SU-DHL-6 (cell line): ENCODE measurements at regions not wholly inside any gene's neighbourhood (a gene's known extent, or its start where the extent isn't known, plus 50 kb on each side); places are given as distances from the start of the nearest gene placed in this dataset.

Experiments used
- H2AFZ ChIP-seq: fragments of 200-600 bp; sonication (generic); 2 replicates; pipeline ENCODE4 v1.6.1; 2014; ENCODE audit warnings: low read depth, mild to moderate bottlenecking, moderate library complexity, mixed read lengths, antibody characterized with exemption, low read length; ENCODE audit not compliant: severe bottlenecking
- H3F3A ChIP-seq: fragments of 200-600 bp; shearing (Covaris generic); 2 replicates; pipeline ENCODE4 v1.6.0; 2016; ENCODE audit warnings: antibody characterized with exemption, mild to moderate bottlenecking; ENCODE audit not compliant: insufficient read depth
- H3K27ac ChIP-seq: fragments of 200-600 bp; sonication (generic); 2 replicates; pipeline ENCODE4 v1.5.1; 2016; ENCODE audit warnings: low read depth, mild to moderate bottlenecking, low read length, moderate library complexity, mixed read lengths
- H3K27me3 ChIP-seq: fragments of 200-600 bp; sonication (generic), shearing (Covaris generic); 2 replicates; pipeline ENCODE4 v1.6.0; 2014; ENCODE audit warnings: mild to moderate bottlenecking, low read length
- H3K36me3 ChIP-seq: fragments of 200-600 bp; sonication (generic); 2 replicates; pipeline ENCODE4 v1.6.1; 2014; ENCODE audit warnings: mild to moderate bottlenecking, low read length, mixed read lengths
- H3K4me2 ChIP-seq: fragments of 300-600, 200-600 bp; shearing (Covaris generic), sonication (generic); 2 replicates; pipeline ENCODE4 v1.6.0; 2014; ENCODE audit warnings: low read length, low read depth, mild to moderate bottlenecking; ENCODE audit not compliant: poor library complexity, severe bottlenecking
- H3K4me3 ChIP-seq: fragments of 200-600 bp; sonication (generic); 2 replicates; pipeline ENCODE4 v1.5.1; 2014; ENCODE audit warnings: antibody characterized with exemption, low read length, mild to moderate bottlenecking, mixed read lengths; ENCODE audit not compliant: insufficient read depth, poor library complexity, severe bottlenecking
- H3K79me2 ChIP-seq: fragments of 200-600 bp; sonication (generic); 2 replicates; pipeline ENCODE4 v1.6.1; 2014; ENCODE audit warnings: mild to moderate bottlenecking, low read length, moderate library complexity; ENCODE audit not compliant: insufficient read depth
- H3K9ac ChIP-seq: fragments of 200-600 bp; sonication (generic); 2 replicates; pipeline ENCODE4 v1.7.0; 2014; ENCODE audit warnings: mild to moderate bottlenecking, low read length
- H3K9me2 ChIP-seq: fragments of 200-600 bp; sonication (generic); replicated peaks from 2 replicates; pipeline ENCODE4 v1.6.1; 2014; ENCODE audit warnings: low read length; ENCODE audit not compliant: insufficient read depth
- H3K9me3 ChIP-seq: fragments of 200-600 bp; sonication (generic); 2 replicates; pipeline ENCODE4 v1.6.1; 2014; ENCODE audit warnings: low read length, mixed read lengths; ENCODE audit not compliant: insufficient read depth
- H4K20me1 ChIP-seq: fragments of 200-600 bp; sonication (generic); 2 replicates; pipeline ENCODE4 v1.6.1; 2014; ENCODE audit warnings: low read depth, mild to moderate bottlenecking, antibody characterized with exemption, low read length, moderate library complexity, mixed read lengths
- EZH2phosphoT487 ChIP-seq: fragments of 200-600 bp; sonication (generic), shearing (Covaris generic); conservative IDR thresholded peaks from 2 replicates; pipeline ENCODE4 v1.6.1; 2018; ENCODE audit warnings: mild to moderate bottlenecking, antibody characterized with exemption, low read length, moderate library complexity, mixed read lengths
- TF ChIP-seq, protein P1 (sequence below): fragments of 200-600 bp; sonication (generic); IDR thresholded peaks from one replicate; pipeline ENCODE4 v1.5.1; 2017; ENCODE audit warnings: antibody characterized with exemption, mild to moderate bottlenecking, low read length, moderate library complexity; ENCODE audit not compliant: insufficient read depth, poor library complexity, severe bottlenecking

DNA sequence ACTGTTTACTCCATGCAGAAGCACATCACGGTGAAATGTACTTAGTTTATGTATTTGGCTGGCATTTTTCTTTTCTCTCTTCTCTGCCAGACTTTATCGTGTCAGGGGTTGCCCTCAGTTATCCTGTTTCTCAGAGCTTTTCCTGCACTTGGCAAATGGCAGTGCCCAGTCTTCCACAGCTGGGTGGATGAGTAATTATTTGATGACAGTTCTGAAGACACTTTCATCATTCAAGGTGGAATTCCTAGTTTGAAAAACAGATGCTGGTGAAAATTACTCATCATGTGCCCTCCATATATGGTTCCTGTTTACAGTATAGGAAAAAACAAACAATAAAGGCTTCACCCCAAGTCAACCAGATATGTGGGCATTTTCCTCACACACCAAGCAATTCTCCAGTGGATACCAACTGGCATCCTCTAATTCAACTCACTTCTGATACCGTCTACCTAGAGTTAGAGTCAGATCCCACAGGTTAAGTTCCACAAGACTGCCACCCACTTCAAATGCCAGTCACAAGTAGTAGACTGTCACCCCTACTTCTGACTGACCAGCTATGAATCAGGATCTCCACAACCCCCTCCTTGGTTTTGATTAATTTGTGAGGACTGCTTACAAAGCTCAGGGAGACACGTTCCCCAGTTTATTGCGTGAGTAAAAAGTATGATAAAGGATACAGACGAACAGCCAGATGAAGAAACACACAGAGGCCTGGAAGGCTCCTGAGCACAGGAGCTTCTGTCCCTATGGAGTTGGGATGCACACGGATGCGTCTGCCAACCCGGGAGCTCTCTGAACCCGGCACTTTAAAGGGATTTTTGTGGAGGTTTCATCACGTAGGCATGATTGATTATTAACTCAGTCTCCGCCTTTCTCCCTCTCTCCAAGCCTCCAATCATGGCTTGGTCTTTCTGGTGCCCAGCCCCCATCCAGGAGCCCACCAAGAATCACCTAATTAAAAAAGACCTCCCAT lies 72.9 kb downstream of the CLDN34 start:
- no peaks in the 10 kb centered on the region for H3F3A ChIP-seq
- peaks cover 38% of the 10 kb centered on the region; the same call in 1 of the 2 replicates for H3K79me2 ChIP-seq
- no peaks in the 10 kb centered on the region for H3K9me2 ChIP-seq
- H3K27ac ChIP-seq: no peak overlapping the region
- H3K4me2 ChIP-seq: no peak overlapping the region
- H2AFZ ChIP-seq: no peak overlapping the region
- H3K36me3 ChIP-seq: no peaks in the 10 kb centered on the region
- no peaks in the 10 kb centered on the region for H3K9me3 ChIP-seq
- H3K9ac ChIP-seq: no peak overlapping the region
- no peak overlapping the region for H3K4me3 ChIP-seq
- no peaks in the 10 kb centered on the region for H3K27me3 ChIP-seq
- no peaks in the 10 kb centered on the region for H4K20me1 ChIP-seq
- no peak for TF ChIP-seq EZH2phosphoT487
- TF ChIP-seq, protein P1, sequence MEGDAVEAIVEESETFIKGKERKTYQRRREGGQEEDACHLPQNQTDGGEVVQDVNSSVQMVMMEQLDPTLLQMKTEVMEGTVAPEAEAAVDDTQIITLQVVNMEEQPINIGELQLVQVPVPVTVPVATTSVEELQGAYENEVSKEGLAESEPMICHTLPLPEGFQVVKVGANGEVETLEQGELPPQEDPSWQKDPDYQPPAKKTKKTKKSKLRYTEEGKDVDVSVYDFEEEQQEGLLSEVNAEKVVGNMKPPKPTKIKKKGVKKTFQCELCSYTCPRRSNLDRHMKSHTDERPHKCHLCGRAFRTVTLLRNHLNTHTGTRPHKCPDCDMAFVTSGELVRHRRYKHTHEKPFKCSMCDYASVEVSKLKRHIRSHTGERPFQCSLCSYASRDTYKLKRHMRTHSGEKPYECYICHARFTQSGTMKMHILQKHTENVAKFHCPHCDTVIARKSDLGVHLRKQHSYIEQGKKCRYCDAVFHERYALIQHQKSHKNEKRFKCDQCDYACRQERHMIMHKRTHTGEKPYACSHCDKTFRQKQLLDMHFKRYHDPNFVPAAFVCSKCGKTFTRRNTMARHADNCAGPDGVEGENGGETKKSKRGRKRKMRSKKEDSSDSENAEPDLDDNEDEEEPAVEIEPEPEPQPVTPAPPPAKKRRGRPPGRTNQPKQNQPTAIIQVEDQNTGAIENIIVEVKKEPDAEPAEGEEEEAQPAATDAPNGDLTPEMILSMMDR: no peak

DNA sequence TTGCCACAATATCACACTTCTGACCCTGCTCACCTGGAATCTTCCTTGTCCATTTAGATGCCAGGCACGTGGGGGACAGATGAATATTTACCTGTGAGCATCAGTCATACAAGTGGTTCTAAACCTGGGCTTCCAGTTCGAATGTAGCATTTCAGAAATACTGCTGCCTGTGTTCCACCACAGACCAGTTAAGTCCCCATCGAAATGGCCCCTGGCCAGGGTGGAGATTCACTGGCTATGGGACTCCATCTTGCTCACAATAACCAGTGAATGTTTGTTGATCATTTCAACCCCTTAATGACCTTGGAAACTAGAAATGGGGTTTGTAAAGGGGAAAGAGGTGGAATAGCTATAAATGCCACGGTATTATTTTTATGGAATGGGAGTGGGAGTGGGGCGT lies 73.8 kb downstream of the CLDN34 start:
- Histone ChIP-seq H3K27me3 (no peaks in the 10 kb centered on the region), H3K27ac (no peak overlapping the region), H4K20me1 (no peaks in the 10 kb centered on the region), H3K9me2 (no peaks in the 10 kb centered on the region), H3K79me2 (peaks cover 38% of the 10 kb centered on the region; the same call in 1 of the 2 replicates), H2AFZ (no peak overlapping the region), H3K36me3 (no peaks in the 10 kb centered on the region), H3K9me3 (no peaks in the 10 kb centered on the region), H3K9ac (no peak overlapping the region), H3K4me2 (no peak overlapping the region), H3F3A (no peaks in the 10 kb centered on the region), H3K4me3 (no peak overlapping the region)
- no peak for TF ChIP-seq EZH2phosphoT487
- TF ChIP-seq, protein P1: no peak

GRCh38 chrX:10041383-10041782 lies 74.2 kb downstream of the CLDN34 start:
- no peaks in the 10 kb centered on the region for H3K9me2 ChIP-seq
- peak overlapping the region; percentile 45 for H3K27ac ChIP-seq
- H3K27me3 ChIP-seq: no peaks in the 10 kb centered on the region
- no peak overlapping the region for H2AFZ ChIP-seq
- no peak overlapping the region for H3K4me2 ChIP-seq
- H3K9me3 ChIP-seq: no peaks in the 10 kb centered on the region
- H4K20me1 ChIP-seq: no peaks in the 10 kb centered on the region
- TF ChIP-seq EZH2phosphoT487: no peak
- TF ChIP-seq, protein P1: no peak
- H3K79me2 ChIP-seq: peaks cover 38% of the 10 kb centered on the region; the same call in 1 of the 2 replicates
- H3F3A ChIP-seq: no peaks in the 10 kb centered on the region
- H3K4me3 ChIP-seq: no peak overlapping the region
- no peak overlapping the region for H3K9ac ChIP-seq
- no peaks in the 10 kb centered on the region for H3K36me3 ChIP-seq
